ENCODE measurements at regions not wholly inside any gene's neighbourhood (a gene's known extent, or its start where the extent isn't known, plus 50 kb on each side); places are given as distances from the start of the nearest gene placed in this dataset.
"Not testable (repeated sequence)": the region's sequence is repeated elsewhere in the genome, so short reads cannot be mapped to it uniquely, and the experiment has no call there.

- Histone ChIP-seq H4K20me1 (ENCODE audit: insufficient read depth, low read length) (no peaks in the 10 kb centered on the region), H3K27me3 (ENCODE audit: insufficient read depth, low read length) (no peaks in the 10 kb centered on the region), H3K79me2 (ENCODE audit: insufficient read depth, low read length) (no peaks in the 10 kb centered on the region), H3K4me1 (ENCODE audit: insufficient read depth, low read length) (no peaks in the 10 kb centered on the region), H3K9me3 (ENCODE audit: low read depth, low read length) (no peaks in the 10 kb centered on the region), H3K36me3 (ENCODE audit: insufficient read depth, low read length) (no peaks in the 10 kb centered on the region), H3K4me2 (ENCODE audit: insufficient read depth, low read length) (no peak overlapping the region), H2AFZ (ENCODE audit: low read length) (no peak overlapping the region), H3K27ac (ENCODE audit: low read depth, low read length) (no peak overlapping the region), H3K4me3 (ENCODE audit: insufficient read depth, low read length) (no peak overlapping the region)
- no peak for TF ChIP-seq CTCF (IDR thresholded peaks at IDR 0.05; ENCODE audit: extremely low read depth, low read depth, low read length)
- DNase-seq (ENCODE audit: insufficient read length, low spot score, missing footprints), result no peak
These were observed 156.5 kb downstream of the TTLL2 start for GRCh38 chr6:167481307-167481926.

GRCh38 chr6:167482801-167483200, 157.9 kb downstream of the TTLL2 start:
- not testable (repeated sequence) for H3K27me3 ChIP-seq (ENCODE audit: insufficient read depth, low read length); H3K9me3 ChIP-seq (ENCODE audit: low read depth, low read length)

GRCh38 chr6:167485186-167485978, 160.5 kb downstream of the TTLL2 start:
- TF ChIP-seq CTCF (IDR thresholded peaks at IDR 0.05; ENCODE audit: extremely low read depth, low read depth, low read length), result no peak
- Histone ChIP-seq H3K36me3 (ENCODE audit: insufficient read depth, low read length) (no peaks in the 10 kb centered on the region), H4K20me1 (ENCODE audit: insufficient read depth, low read length) (no peaks in the 10 kb centered on the region), H3K9me3 (ENCODE audit: low read depth, low read length) (no peaks in the 10 kb centered on the region), H3K4me2 (ENCODE audit: insufficient read depth, low read length) (no peak overlapping the region), H3K79me2 (ENCODE audit: insufficient read depth, low read length) (no peaks in the 10 kb centered on the region), H3K4me1 (ENCODE audit: insufficient read depth, low read length) (no peaks in the 10 kb centered on the region), H3K27ac (ENCODE audit: low read depth, low read length) (no peak overlapping the region), H3K4me3 (ENCODE audit: insufficient read depth, low read length) (no peak overlapping the region), H3K27me3 (ENCODE audit: insufficient read depth, low read length) (no peaks in the 10 kb centered on the region), H2AFZ (ENCODE audit: low read length) (no peak overlapping the region)
- DNase-seq (ENCODE audit: insufficient read length, low spot score, missing footprints), result no peak

More at GRCh38 chr6:167482801-167483200, 157.9 kb downstream of the TTLL2 start:
- H3K79me2 ChIP-seq (ENCODE audit: insufficient read depth, low read length); H2AFZ ChIP-seq (ENCODE audit: low read length); H3K27ac ChIP-seq (ENCODE audit: low read depth, low read length); H3K4me2 ChIP-seq (ENCODE audit: insufficient read depth, low read length); H3K4me3 ChIP-seq (ENCODE audit: insufficient read depth, low read length); DNase-seq (ENCODE audit: insufficient read length, low spot score, missing footprints); H3K4me1 ChIP-seq (ENCODE audit: insufficient read depth, low read length); H4K20me1 ChIP-seq (ENCODE audit: insufficient read depth, low read length); H3K36me3 ChIP-seq (ENCODE audit: insufficient read depth, low read length): not testable (repeated sequence)

- no peaks in the 10 kb centered on the region for H3K9me3 ChIP-seq (ENCODE audit: low read depth, low read length)
- DNase-seq (ENCODE audit: insufficient read length, low spot score, missing footprints), result no peak
- no peak overlapping the region for H2AFZ ChIP-seq (ENCODE audit: low read length)
- H3K27ac ChIP-seq (ENCODE audit: low read depth, low read length), result no peak overlapping the region
- H3K4me3 ChIP-seq (ENCODE audit: insufficient read depth, low read length), result no peak overlapping the region
- H3K36me3 ChIP-seq (ENCODE audit: insufficient read depth, low read length), result no peaks in the 10 kb centered on the region
- H3K4me1 ChIP-seq (ENCODE audit: insufficient read depth, low read length), result no peaks in the 10 kb centered on the region
- H4K20me1 ChIP-seq (ENCODE audit: insufficient read depth, low read length), result no peaks in the 10 kb centered on the region
- no peak for TF ChIP-seq CTCF (IDR thresholded peaks at IDR 0.05; ENCODE audit: extremely low read depth, low read depth, low read length)
- no peak overlapping the region for H3K4me2 ChIP-seq (ENCODE audit: insufficient read depth, low read length)
- H3K27me3 ChIP-seq (ENCODE audit: insufficient read depth, low read length), result no peaks in the 10 kb centered on the region
- no peaks in the 10 kb centered on the region for H3K79me2 ChIP-seq (ENCODE audit: insufficient read depth, low read length)
These were observed 163.1 kb downstream of the TTLL2 start for GRCh38 chr6:167487749-167488664.

All from osteoblast (primary cell).